ENCODE measurements at regions not wholly inside any gene's neighbourhood (a gene's known extent, or its start where the extent isn't known, plus 50 kb on each side); places are given as distances from the start of the nearest gene placed in this dataset.
"Not testable (repeated sequence)": the region's sequence is repeated elsewhere in the genome, so short reads cannot be mapped to it uniquely, and the experiment has no call there.

DNA sequence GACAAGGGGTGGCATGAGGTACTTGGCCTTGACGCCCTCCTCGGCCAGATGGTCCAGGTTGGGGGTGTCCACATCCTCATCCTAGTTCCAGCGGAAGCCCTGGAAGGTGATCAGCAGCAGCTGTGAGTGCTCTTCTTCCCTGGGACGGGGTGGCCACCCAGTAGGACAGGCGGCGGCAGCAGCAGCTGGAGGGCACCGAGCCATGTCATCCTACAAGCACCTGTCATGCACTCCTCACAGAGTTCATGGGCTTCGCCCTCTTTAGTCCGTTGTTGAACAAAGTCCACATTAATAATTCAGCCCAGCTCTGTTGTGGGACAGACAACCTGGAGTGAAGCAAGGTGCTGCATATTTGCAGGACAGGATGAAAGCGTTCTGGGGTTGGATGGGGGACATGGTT lies 153.4 kb upstream of the CCZ1B start:
- TF ChIP-seq, protein P1, sequence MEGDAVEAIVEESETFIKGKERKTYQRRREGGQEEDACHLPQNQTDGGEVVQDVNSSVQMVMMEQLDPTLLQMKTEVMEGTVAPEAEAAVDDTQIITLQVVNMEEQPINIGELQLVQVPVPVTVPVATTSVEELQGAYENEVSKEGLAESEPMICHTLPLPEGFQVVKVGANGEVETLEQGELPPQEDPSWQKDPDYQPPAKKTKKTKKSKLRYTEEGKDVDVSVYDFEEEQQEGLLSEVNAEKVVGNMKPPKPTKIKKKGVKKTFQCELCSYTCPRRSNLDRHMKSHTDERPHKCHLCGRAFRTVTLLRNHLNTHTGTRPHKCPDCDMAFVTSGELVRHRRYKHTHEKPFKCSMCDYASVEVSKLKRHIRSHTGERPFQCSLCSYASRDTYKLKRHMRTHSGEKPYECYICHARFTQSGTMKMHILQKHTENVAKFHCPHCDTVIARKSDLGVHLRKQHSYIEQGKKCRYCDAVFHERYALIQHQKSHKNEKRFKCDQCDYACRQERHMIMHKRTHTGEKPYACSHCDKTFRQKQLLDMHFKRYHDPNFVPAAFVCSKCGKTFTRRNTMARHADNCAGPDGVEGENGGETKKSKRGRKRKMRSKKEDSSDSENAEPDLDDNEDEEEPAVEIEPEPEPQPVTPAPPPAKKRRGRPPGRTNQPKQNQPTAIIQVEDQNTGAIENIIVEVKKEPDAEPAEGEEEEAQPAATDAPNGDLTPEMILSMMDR (IDR thresholded peaks at IDR 0.05; ENCODE audit: low read depth, low read length): not testable (repeated sequence)
- TF ChIP-seq EZH2phosphoT487 (IDR thresholded peaks at IDR 0.05; ENCODE audit: low read depth): not testable (repeated sequence)

Data from OCI-LY3 (cell line).